AG20443 (cell line): ENCODE measurements at regions not wholly inside any gene's neighbourhood (a gene's known extent, or its start where the extent isn't known, plus 50 kb on each side); places are given as distances from the start of the nearest gene placed in this dataset.
"Not testable (repeated sequence)": the region's sequence is repeated elsewhere in the genome, so short reads cannot be mapped to it uniquely, and the experiment has no call there.

Experiments
- DNase-seq: peaks from one replicate; pipeline ENCODE4 v3.0.0; 2012; ENCODE audit warnings: low spot score, mixed read lengths

- no peak for DNase-seq
Observed at GRCh38 chr10:6817770-6818169, 237.7 kb upstream of the PRKCQ start.

DNA sequence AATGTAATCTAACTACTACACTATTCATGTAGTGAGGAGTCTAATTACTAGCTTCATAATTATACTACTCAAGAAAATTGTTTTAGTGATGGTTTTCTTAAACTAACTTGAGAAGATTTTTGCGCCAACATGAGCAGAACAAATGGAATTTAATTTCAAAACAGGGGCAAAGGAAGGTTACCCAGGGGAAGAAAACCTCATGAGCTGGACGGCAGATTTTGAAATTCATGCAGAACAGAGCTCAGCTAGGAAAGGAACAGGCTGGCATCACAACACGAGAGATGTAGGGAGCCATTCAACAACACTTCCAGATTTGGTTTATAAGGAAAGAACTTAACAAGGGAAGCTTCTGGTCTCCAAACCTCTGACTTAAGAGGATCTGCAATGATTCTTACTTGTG, 235.3 kb upstream of the PRKCQ start:
- peak; percentile 25 for DNase-seq

- DNase-seq = no peak
Observed at GRCh38 chr10:6813856-6814255, 233.8 kb upstream of the PRKCQ start.

- no peak for DNase-seq
Observed at GRCh38 chr10:6813306-6813705, 233.2 kb upstream of the PRKCQ start.

DNA sequence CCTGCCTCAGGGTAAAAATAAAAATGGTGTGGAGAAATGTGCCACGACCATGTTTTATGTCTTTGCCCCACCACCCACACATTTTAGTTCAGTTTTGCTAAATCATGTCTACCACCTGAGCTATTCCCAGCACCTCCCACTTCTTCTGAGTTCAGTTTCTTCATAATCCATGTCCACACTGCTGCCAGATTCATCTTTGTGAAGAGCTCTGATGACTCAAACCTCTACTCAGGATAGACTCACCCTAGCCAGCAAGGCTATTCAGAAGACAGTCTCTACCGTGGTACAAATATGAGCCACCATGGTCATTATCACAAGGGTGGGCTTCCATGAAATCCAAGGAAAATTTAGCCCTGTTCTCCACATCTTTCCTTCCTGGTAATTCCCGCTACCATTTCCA, 231.1 kb upstream of the PRKCQ start:
- DNase-seq = peak; percentile 19

GRCh38 chr10:6803427-6803783, 223.3 kb upstream of the PRKCQ start:
- DNase-seq = no peak

DNA sequence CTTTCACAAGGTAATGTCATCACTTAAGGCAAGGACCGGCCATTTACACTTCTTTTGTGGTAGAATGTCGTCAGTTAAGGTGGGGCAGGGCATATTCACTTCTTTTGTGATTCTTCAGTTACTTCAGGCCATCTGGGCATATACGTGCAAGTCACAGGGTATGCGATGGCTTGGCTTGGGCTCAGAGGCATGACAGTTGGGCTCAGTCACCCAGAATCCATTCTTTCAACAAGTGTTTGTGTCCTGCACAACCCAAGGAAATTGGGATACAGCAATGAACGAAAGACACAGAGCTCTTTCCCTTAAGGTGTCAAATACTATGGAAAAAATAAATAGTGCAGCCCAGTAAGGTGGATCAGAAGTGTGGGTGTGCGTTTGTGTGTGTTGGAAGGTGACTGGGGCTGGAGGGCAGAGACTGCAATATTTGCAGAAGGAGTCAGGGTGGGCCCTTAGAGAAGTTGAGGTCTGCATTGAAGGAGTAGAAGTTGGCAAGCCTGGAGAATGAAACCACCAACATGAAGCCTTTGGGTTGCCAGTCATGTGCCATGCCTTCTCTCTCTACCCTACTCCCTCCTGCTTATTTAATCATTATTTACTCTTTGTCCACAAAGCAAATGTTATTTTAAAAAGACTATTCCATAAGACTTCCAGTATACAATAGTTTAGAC, 222.8 kb upstream of the PRKCQ start:
- DNase-seq = no peak

DNA sequence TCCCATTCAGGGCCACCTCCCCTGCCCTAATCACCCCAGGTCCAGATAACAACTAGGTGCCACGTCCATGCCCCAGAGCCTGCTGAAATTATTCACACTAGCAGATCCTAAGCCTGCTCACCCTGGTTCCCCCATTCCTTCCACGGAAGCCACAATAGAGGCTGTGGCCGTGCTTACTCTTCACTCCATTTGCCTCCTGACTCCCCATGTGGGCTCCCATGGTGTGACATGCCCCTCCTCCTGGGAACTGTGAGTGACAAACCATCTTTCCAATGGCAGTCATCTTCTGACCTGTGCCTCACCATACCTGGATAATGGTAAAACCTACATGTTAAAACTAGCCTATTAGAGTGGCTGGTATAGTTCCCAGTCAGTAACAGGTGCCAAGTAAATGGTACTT, 216.2 kb upstream of the PRKCQ start:
- DNase-seq = no peak

GRCh38 chr10:6795541-6795940, 215.5 kb upstream of the PRKCQ start:
- DNase-seq = no peak

GRCh38 chr10:6794841-6795240, 214.8 kb upstream of the PRKCQ start:
- DNase-seq = not testable (repeated sequence)

- no peak for DNase-seq
Observed at GRCh38 chr10:6794441-6794840, 214.4 kb upstream of the PRKCQ start.

- DNase-seq = no peak
Observed at GRCh38 chr10:6788731-6789130, 208.7 kb upstream of the PRKCQ start.

DNA sequence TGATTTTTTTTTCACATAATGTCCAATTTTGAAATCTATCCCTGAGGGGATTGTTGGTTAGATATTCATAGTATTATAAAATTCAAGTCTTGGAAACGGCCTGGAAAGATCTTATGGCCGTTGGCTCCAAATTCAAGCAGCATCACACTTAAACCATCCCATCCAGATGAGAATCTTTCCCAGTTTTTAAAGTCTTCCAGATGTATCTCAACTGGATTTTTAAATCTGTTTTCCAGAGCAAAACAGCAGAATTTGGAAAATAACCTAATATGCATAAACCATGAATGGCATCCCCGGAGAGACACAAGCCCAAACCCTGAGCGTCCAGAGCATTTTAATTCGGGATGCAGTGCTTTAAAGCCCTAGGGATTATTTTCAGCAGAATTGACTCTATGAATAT, 208.2 kb upstream of the PRKCQ start:
- no peak for DNase-seq

GRCh38 chr10:6787718-6788117, 207.6 kb upstream of the PRKCQ start:
- DNase-seq = no peak

GRCh38 chr10:6787091-6787490, 207.0 kb upstream of the PRKCQ start:
- no peak for DNase-seq

- DNase-seq = peak; percentile 76
Observed at GRCh38 chr10:6786579-6787031, 206.5 kb upstream of the PRKCQ start.

- DNase-seq = not testable (repeated sequence)
Observed at GRCh38 chr10:6784429-6784828, 204.4 kb upstream of the PRKCQ start.

GRCh38 chr10:6783471-6783870, 203.4 kb upstream of the PRKCQ start:
- DNase-seq = no peak

DNA sequence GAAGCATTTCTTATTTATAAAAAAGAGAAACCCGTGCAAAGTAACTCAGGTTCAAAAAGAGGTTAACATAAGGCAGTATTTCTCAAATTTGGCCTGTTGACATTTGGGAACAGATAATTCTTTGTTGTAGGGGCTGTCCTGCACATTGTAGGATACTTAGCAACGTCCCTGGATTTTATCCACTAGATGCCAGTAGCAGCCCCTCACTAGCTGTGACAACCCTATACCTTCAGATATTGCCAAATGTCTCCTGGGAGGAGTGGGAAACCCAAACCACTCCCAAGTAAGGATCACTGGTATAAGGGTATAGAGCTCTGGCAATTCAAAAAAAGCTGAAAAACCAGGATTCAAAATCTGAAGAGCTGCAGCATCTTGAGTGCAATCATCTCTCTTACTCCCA, 202.3 kb upstream of the PRKCQ start:
- DNase-seq = no peak

GRCh38 chr10:6781133-6781770, 201.2 kb upstream of the PRKCQ start:
- no peak for DNase-seq

- no peak for DNase-seq
Observed at GRCh38 chr10:6780008-6780677, 200.1 kb upstream of the PRKCQ start.

- peak; percentile 91 for DNase-seq
Observed at GRCh38 chr10:6778992-6779701, 199.1 kb upstream of the PRKCQ start.

DNA sequence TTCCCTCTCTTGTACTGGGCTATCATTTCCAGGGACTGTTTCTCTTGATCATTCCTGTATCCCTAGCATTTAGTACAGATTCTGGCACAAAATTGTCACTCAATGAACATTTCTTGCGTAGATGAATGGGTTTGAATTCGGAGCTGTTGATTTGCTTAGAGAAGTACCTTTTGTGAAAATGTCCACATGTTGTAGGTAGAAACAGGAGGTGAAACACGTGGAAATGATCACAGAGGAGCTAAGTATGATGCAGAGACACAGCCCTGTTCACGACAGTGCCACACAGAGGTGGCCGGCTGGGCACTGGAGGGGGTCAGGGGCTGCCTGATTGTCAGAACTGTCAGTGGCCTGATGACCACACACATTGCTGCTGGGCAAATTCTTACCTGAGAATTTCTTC, 196.1 kb upstream of the PRKCQ start:
- DNase-seq = no peak
